ENCODE measurements at regions not wholly inside any gene's neighbourhood (a gene's known extent, or its start where the extent isn't known, plus 50 kb on each side); places are given as distances from the start of the nearest gene placed in this dataset.

- H3K4me3 ChIP-seq (ENCODE audit: low read depth, low read length): no peak overlapping the region
These were observed 101.5 kb upstream of the RAP1B start for GRCh38 chr12:68509242-68509641.

GRCh38 chr12:68510397-68510796, 100.3 kb upstream of the RAP1B start:
- no peak for TF ChIP-seq CTCF (IDR thresholded peaks at IDR 0.05; ENCODE audit: low read depth, low read length)
- no peak overlapping the region for H3K4me3 ChIP-seq (ENCODE audit: low read depth, low read length)

More at GRCh38 chr12:68509242-68509641, 101.5 kb upstream of the RAP1B start:
- no peak for TF ChIP-seq CTCF (IDR thresholded peaks at IDR 0.05; ENCODE audit: low read depth, low read length)

- no peak overlapping the region for H3K4me3 ChIP-seq (ENCODE audit: low read depth, low read length)
- TF ChIP-seq CTCF (IDR thresholded peaks at IDR 0.05; ENCODE audit: low read depth, low read length): no peak
These were observed 95.8 kb upstream of the RAP1B start for GRCh38 chr12:68514807-68515411.

GRCh38 chr12:68515793-68516192, 94.9 kb upstream of the RAP1B start:
- H3K4me3 ChIP-seq (ENCODE audit: low read depth, low read length): no peak overlapping the region
- TF ChIP-seq CTCF (IDR thresholded peaks at IDR 0.05; ENCODE audit: low read depth, low read length): no peak

GRCh38 chr12:68521321-68521839, 89.3 kb upstream of the RAP1B start:
- no peak overlapping the region for H3K4me3 ChIP-seq (ENCODE audit: low read depth, low read length)
- TF ChIP-seq CTCF (IDR thresholded peaks at IDR 0.05; ENCODE audit: low read depth, low read length): no peak

DNA sequence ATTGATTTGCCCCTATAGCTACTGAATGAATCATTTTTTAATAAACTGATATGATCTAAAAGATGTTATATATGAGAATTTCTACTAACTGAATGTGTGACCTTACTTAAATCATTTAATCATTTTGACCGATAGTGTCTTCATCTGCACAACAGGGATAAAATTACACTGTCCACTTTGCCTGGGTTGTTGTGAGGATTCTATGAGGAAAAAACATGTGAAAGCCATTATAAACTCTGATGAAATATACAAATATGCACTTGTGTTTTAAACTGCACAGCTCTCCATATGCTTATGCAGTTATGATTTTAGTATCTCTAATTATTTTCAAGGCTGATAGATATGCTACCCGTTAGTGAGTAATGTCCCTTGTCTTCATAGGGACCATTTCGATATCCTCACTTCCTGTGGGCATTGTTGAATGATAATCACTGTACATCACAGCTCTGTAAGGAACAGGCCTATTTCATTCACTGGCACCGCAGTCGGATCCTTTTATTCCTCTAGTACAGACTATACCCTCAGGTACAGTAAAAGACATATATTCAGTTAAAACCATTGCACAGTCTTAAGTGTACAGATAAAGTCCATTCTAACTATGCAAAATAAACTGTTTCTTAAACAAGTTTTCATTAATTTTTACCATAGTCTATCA, 88.7 kb upstream of the RAP1B start:
- TF ChIP-seq CTCF (IDR thresholded peaks at IDR 0.05; ENCODE audit: low read depth, low read length): no peak
- no peak overlapping the region for H3K4me3 ChIP-seq (ENCODE audit: low read depth, low read length)

DNA sequence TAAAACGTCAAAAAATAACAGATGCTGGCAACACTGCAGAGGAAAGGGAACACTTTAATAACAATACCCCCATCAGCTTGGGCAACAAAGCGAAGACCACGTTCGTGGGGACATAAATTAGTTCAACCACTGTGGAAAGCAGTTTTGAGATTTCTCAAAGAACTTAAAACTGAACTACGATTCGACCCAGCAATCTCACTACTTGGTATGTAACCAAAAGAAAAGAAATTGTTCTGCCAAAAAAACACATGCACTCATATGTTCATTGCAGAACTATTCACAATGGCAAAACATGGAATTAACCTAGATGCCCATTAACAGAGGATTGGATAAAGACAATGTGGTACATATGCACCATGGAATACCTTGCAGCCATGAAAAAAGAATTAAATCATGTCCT, 81.2 kb upstream of the RAP1B start:
- H3K4me3 ChIP-seq (ENCODE audit: low read depth, low read length): no peak overlapping the region
- no peak for TF ChIP-seq CTCF (IDR thresholded peaks at IDR 0.05; ENCODE audit: low read depth, low read length)

Measured in WI38 (cell line).